ACHN (cell line): ENCODE measurements at regions not wholly inside any gene's neighbourhood (a gene's known extent, or its start where the extent isn't known, plus 50 kb on each side); places are given as distances from the start of the nearest gene placed in this dataset.

ENCODE experiments used
- DNase-seq: peaks from one replicate; pipeline ENCODE4 v3.0.0-alpha.2; 2015
- in situ Hi-C: cut with HindIII; loops from 2 replicates; pipeline ENCODE4 v1.10.0; 2017; ENCODE audit warnings: low sequenced_read_pairs, low pct_ligation_motif_present, low pct_unique_long_range_greater_than_20kb

DNA sequence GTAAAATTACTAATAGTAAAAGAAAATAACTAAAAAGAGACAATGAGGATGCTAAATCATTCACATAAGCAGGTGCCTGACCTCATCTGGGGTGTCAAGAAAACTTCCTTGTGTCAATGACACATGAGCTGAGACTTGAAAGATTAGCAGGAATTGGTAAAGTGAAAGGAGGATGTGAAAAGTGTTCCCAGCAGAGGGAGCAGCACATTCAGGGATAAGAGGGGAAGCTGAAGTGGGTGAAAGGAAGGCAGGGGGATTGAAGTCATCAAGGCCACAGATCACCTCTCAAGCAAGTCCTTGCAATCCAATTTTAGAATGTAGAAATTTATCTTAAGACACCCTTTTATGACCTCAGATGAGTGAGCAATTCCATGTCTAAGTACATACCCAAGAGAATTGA lies 60.2 kb upstream of the ACP3 start:
- in situ Hi-C loops, result no loop called here
- peak; percentile 51 for DNase-seq

GRCh38 chr3:132261506-132261905 lies 55.7 kb upstream of the ACP3 start:
- no peak for DNase-seq
- in situ Hi-C loops, result no loop called here

DNA sequence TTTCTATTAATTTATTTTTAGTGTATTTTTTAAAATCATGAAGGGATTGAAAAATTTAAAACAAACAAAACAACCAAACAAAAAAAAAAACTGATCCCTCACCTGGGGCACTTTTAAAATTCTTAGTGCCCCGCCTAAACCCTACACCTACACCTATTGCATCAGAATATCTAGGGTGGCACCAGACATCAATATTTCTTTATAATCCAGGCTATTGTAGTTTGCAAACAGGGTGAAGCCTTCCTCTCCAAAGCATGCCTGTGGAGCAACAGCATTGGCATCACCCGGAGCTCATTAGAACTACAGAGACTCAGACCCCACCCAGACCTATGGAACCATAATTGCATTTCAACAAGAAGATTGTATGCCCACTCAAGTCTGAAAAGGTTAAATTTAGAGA lies 54.9 kb upstream of the ACP3 start:
- no peak for DNase-seq
- in situ Hi-C loops, result no loop called here

GRCh38 chr3:132262956-132263355 lies 54.3 kb upstream of the ACP3 start:
- in situ Hi-C loops, result no loop called here
- no peak for DNase-seq

DNA sequence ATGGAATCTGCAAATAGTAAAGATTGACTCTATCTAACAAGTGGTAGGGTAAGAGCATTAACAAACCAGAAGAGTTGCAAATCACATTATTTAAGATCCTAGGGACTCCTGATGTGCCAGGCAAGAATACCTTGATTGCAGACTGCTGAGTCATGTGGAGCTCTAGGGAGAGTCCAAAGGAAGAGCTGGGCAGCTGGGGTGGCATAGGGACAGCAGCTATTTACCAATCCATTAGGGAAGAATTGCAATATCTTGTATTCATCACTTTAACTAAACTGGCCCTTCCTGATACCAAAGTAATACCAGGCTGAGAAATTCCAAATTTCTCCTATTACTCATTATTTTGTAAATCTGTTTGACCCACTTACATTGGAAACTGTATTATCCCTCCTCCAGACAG lies 52.2 kb upstream of the ACP3 start:
- DNase-seq, result no peak
- in situ Hi-C loops, result no loop called here

DNA sequence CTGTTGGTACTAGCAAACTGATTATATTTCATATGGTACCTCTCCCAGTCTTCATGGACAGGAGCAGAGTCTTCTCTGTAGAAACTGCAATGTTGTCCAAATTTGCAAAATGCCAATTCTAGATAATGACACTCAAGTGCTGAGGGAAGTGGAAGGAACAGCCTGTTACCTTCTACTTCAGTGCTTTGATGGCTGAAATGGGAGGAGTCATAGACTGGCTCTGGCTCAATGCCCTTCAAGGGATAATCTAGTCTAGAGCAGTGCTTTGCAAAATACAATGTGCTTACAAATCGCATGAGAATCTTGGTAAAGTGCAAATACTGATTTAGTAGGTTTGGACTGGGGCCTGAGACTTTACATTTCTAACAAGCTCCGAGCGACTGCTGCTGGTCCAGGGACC lies 51.7 kb upstream of the ACP3 start:
- in situ Hi-C loops, result no loop called here
- no peak for DNase-seq

GRCh38 chr3:132267391-132267993 lies 49.7 kb upstream of the ACP3 start:
- in situ Hi-C loops, result no loop called here
- DNase-seq, result no peak
